SK-N-SH treated with all-trans-retinoic acid at 6 μM for 48 hours (cell line): ENCODE measurements at regions not wholly inside any gene's neighbourhood (a gene's known extent, or its start where the extent isn't known, plus 50 kb on each side); places are given as distances from the start of the nearest gene placed in this dataset.

Source experiments
- CREB5 ChIP-seq: fragments of 250-450 bp; sonication (Bioruptor Pico); IDR thresholded peaks from 2 replicates; pipeline ENCODE4 v1.5.1; 2020; ENCODE audit warnings: low read depth, mild to moderate bottlenecking, moderate library complexity
- ISL1 ChIP-seq: fragments of 250-450 bp; sonication (Bioruptor Pico); IDR thresholded peaks from 2 replicates; pipeline ENCODE4 v2.1.2; 2022; ENCODE audit warnings: mild to moderate bottlenecking, moderate library complexity
- POU6F1 ChIP-seq: fragments of 250-450 bp; sonication (Bioruptor Pico); IDR thresholded peaks from 2 replicates; pipeline ENCODE4 v1.8.0; 2021; ENCODE audit warnings: low read depth, mild to moderate bottlenecking, moderate library complexity, borderline replicate concordance
- RARB ChIP-seq: fragments of 250-450 bp; sonication (Bioruptor Pico); IDR thresholded peaks from 2 replicates; pipeline ENCODE4 v1.8.0; 2021; ENCODE audit warnings: mild to moderate bottlenecking, moderate library complexity
- TCF4 ChIP-seq: fragments of 250-450 bp; sonication (Bioruptor Pico); IDR thresholded peaks from 2 replicates; pipeline ENCODE4 v1.8.0; 2021; ENCODE audit warnings: mild to moderate bottlenecking, moderate library complexity, borderline replicate concordance
- ZFP3 ChIP-seq: fragments of 250-450 bp; sonication (Bioruptor Pico); IDR thresholded peaks from 2 replicates; pipeline ENCODE4 v1.5.0; 2020; ENCODE audit warnings: mild to moderate bottlenecking, moderate library complexity
- ZNF70 ChIP-seq: fragments of 450-650 bp; formaldehyde crosslinking; IDR thresholded peaks from 2 replicates; pipeline ENCODE4 v1.5.0; 2020; ENCODE audit warnings: mild to moderate bottlenecking, moderate library complexity
- ZNF8 ChIP-seq: fragments of 450-650 bp; formaldehyde crosslinking; IDR thresholded peaks from 2 replicates; pipeline ENCODE4 v1.5.0; 2020; ENCODE audit warnings: mild to moderate bottlenecking, moderate library complexity
- TF ChIP-seq, protein P1 (sequence below): fragments of 250-450 bp; sonication (Bioruptor Pico); IDR thresholded peaks from 2 replicates; pipeline ENCODE4 v1.8.0; 2020; ENCODE audit warnings: mild to moderate bottlenecking, moderate library complexity, borderline replicate concordance

DNA sequence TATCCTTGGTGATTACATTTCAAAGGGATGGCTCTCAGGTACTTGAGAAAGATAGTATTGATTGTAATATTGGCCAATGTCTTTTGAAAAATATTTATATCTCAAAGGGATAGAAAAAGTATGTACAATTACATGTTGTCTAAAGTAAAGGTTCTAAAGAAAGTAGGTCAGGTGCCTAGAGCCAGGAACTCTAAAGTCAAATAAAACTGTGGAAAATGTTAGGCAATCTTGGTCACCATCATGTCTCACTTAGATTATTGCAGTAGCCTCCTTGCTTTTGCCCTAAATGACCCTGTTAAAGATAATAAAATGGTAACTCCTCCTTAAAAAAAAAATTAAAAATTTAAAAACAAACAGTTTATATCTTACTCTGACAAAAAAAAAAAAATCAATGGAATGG lies 198.5 kb upstream of the ARPP21 start:
- no peak for TF ChIP-seq ZNF8 (CRISPR knock-in tag)
- TF ChIP-seq ZFP3 (CRISPR knock-in tag) = no peak
- TF ChIP-seq ISL1 (CRISPR knock-in tag) = no peak
- no peak for TF ChIP-seq POU6F1
- TF ChIP-seq, protein P1, sequence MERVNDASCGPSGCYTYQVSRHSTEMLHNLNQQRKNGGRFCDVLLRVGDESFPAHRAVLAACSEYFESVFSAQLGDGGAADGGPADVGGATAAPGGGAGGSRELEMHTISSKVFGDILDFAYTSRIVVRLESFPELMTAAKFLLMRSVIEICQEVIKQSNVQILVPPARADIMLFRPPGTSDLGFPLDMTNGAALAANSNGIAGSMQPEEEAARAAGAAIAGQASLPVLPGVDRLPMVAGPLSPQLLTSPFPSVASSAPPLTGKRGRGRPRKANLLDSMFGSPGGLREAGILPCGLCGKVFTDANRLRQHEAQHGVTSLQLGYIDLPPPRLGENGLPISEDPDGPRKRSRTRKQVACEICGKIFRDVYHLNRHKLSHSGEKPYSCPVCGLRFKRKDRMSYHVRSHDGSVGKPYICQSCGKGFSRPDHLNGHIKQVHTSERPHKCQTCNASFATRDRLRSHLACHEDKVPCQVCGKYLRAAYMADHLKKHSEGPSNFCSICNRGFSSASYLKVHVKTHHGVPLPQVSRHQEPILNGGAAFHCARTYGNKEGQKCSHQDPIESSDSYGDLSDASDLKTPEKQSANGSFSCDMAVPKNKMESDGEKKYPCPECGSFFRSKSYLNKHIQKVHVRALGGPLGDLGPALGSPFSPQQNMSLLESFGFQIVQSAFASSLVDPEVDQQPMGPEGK (CRISPR knock-in tag) = no peak
- TF ChIP-seq RARB (CRISPR knock-in tag) = no peak
- TF ChIP-seq ZNF70 (CRISPR knock-in tag) = no peak
- TF ChIP-seq TCF4 (CRISPR knock-in tag) = no peak
- TF ChIP-seq CREB5 (CRISPR knock-in tag) = no peak
